Mesothelial cell of epicardium (in vitro differentiated cells): ENCODE measurements at regions not wholly inside any gene's neighbourhood (a gene's known extent, or its start where the extent isn't known, plus 50 kb on each side); places are given as distances from the start of the nearest gene placed in this dataset.

Experiments used
- DNase-seq, 2 experiments: peaks; one replicate each; pipeline ENCODE4 v3.0.0; 2021; ENCODE audit warnings: low spot score in 2 of 2; ENCODE audit not compliant: unreplicated experiment in 2 of 2
- H3K27ac Mint-ChIP-seq: 2 replicates; pipeline ENCODE4 v1.8.0; 2021; ENCODE audit warnings: mixed read lengths
- H3K27me3 Mint-ChIP-seq: 2 replicates; pipeline ENCODE4 v1.8.0; 2021; ENCODE audit warnings: low read depth, mixed read lengths
- H3K36me3 Mint-ChIP-seq: 2 replicates; pipeline ENCODE4 v1.8.0; 2021; ENCODE audit warnings: mixed read lengths
- H3K4me1 Mint-ChIP-seq: 2 replicates; pipeline ENCODE4 v1.8.0; 2021; ENCODE audit warnings: mixed read lengths
- H3K4me3 Mint-ChIP-seq: 2 replicates; pipeline ENCODE4 v1.8.0; 2021; ENCODE audit warnings: mild to moderate bottlenecking, moderate library complexity, mixed read lengths
- H3K9me3 Mint-ChIP-seq: 2 replicates; pipeline ENCODE4 v1.8.0; 2021; ENCODE audit warnings: mixed read lengths
- TF ChIP-seq, protein P1 (sequence below): fragments of 200-600 bp; sonication (generic); IDR thresholded peaks from one replicate; pipeline ENCODE4 v1.5.0; 2021; ENCODE audit warnings: antibody characterized with exemption; ENCODE audit not compliant: unreplicated experiment

- no peak for DNase-seq
- TF ChIP-seq, protein P1, sequence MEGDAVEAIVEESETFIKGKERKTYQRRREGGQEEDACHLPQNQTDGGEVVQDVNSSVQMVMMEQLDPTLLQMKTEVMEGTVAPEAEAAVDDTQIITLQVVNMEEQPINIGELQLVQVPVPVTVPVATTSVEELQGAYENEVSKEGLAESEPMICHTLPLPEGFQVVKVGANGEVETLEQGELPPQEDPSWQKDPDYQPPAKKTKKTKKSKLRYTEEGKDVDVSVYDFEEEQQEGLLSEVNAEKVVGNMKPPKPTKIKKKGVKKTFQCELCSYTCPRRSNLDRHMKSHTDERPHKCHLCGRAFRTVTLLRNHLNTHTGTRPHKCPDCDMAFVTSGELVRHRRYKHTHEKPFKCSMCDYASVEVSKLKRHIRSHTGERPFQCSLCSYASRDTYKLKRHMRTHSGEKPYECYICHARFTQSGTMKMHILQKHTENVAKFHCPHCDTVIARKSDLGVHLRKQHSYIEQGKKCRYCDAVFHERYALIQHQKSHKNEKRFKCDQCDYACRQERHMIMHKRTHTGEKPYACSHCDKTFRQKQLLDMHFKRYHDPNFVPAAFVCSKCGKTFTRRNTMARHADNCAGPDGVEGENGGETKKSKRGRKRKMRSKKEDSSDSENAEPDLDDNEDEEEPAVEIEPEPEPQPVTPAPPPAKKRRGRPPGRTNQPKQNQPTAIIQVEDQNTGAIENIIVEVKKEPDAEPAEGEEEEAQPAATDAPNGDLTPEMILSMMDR = no peak
- Mint-ChIP-seq H3K4me1 (no peaks in the 10 kb centered on the region), H3K27ac (no peak overlapping the region), H3K27me3 (peaks cover 5% of the 10 kb centered on the region), H3K9me3 (peaks cover 15% of the 10 kb centered on the region), H3K36me3 (no peaks in the 10 kb centered on the region), H3K4me3 (no peak overlapping the region)
Observed at GRCh38 chr2:38230756-38231155, 146.3 kb downstream of the ATL2 start.

- Mint-ChIP-seq H3K36me3 (no peaks in the 10 kb centered on the region), H3K27me3 (peaks cover 5% of the 10 kb centered on the region), H3K9me3 (peaks cover 7% of the 10 kb centered on the region), H3K27ac (no peak overlapping the region), H3K4me3 (no peak overlapping the region), H3K4me1 (no peaks in the 10 kb centered on the region)
- DNase-seq = no peak
- TF ChIP-seq, protein P1 = no peak
Observed at GRCh38 chr2:38228753-38229152, 148.3 kb downstream of the ATL2 start.

- H3K27me3 Mint-ChIP-seq = no peaks in the 10 kb centered on the region
- no peak overlapping the region for H3K4me3 Mint-ChIP-seq
- DNase-seq = no peak
- no peak overlapping the region for H3K27ac Mint-ChIP-seq
- H3K4me1 Mint-ChIP-seq = peaks cover 2% of the 10 kb centered on the region
- peaks cover 14% of the 10 kb centered on the region for H3K9me3 Mint-ChIP-seq
- no peaks in the 10 kb centered on the region for H3K36me3 Mint-ChIP-seq
- TF ChIP-seq, protein P1 = no peak
Observed at GRCh38 chr2:38224821-38225437, 149.0 kb upstream of the CYP1B1 start.

GRCh38 chr2:38224181-38224580, 148.2 kb upstream of the CYP1B1 start:
- Mint-ChIP-seq H3K27ac (no peak overlapping the region), H3K4me1 (peaks cover 4% of the 10 kb centered on the region), H3K9me3 (peaks cover 14% of the 10 kb centered on the region), H3K27me3 (no peaks in the 10 kb centered on the region), H3K36me3 (no peaks in the 10 kb centered on the region), H3K4me3 (no peak overlapping the region)
- no peak for DNase-seq
- TF ChIP-seq, protein P1 = no peak

DNA sequence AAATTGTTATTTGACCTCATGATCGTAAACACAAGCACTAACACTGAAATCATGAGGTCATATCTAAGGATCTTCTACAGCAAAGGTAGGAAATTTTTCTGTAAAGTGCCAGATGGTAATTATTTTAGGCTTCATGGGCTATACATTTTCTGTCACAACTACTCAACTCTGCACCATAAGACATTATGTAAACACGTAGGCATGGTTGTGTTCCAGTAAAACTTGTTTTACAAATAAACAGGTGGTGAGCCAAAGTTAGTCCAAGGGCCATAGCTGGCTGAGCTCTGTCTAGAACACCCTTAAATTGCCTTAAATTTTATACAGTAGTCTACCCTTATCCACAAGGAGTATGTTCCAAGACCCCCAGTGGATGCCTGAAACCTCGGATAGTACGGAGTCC, 147.3 kb upstream of the CYP1B1 start:
- no peaks in the 10 kb centered on the region for H3K36me3 Mint-ChIP-seq
- H3K4me3 Mint-ChIP-seq = no peak overlapping the region
- H3K27me3 Mint-ChIP-seq = no peaks in the 10 kb centered on the region
- DNase-seq = no peak
- TF ChIP-seq, protein P1 = no peak
- H3K4me1 Mint-ChIP-seq = peaks cover 13% of the 10 kb centered on the region
- H3K27ac Mint-ChIP-seq = no peak overlapping the region
- peaks cover 14% of the 10 kb centered on the region for H3K9me3 Mint-ChIP-seq

- TF ChIP-seq, protein P1 = no peak
- Mint-ChIP-seq H3K9me3 (peaks cover 7% of the 10 kb centered on the region), H3K4me1 (peaks cover 30% of the 10 kb centered on the region), H3K27ac (no peak overlapping the region), H3K36me3 (no peaks in the 10 kb centered on the region), H3K4me3 (no peak overlapping the region), H3K27me3 (no peaks in the 10 kb centered on the region)
- DNase-seq = no peak
Observed at GRCh38 chr2:38220164-38220563, 144.2 kb upstream of the CYP1B1 start.
